ENCODE measurements at regions not wholly inside any gene's neighbourhood (a gene's known extent, or its start where the extent isn't known, plus 50 kb on each side); places are given as distances from the start of the nearest gene placed in this dataset.

- WGBS (ENCODE audit: low lambda C conversion rate) = 54% methylated on average over 4 of the region's 4 CpGs
- no peak for TF ChIP-seq NFIC (IDR thresholded peaks at IDR 0.05; ENCODE audit: borderline replicate concordance)
- TF ChIP-seq CTCF (IDR thresholded peaks at IDR 0.05) = no peak
- TF ChIP-seq POLR2AphosphoS5 (IDR thresholded peaks at IDR 0.05; ENCODE audit: low read depth, low read length) = no peak
- TF ChIP-seq FOXM1 (IDR thresholded peaks at IDR 0.05; ENCODE audit: low read depth) = no peak
- no peak for TF ChIP-seq RFX5 (IDR thresholded peaks at IDR 0.05; ENCODE audit: low read length)
- no peak for TF ChIP-seq MEF2A (IDR thresholded peaks at IDR 0.05; ENCODE audit: borderline replicate concordance, low read depth)
- TF ChIP-seq FOXJ3 (CRISPR knock-in tag; IDR thresholded peaks at IDR 0.05) = no peak
- no peak for TF ChIP-seq USF2 (IDR thresholded peaks at IDR 0.05; ENCODE audit: borderline replicate concordance, low read depth, low read length)
- TF ChIP-seq REST (IDR thresholded peaks at IDR 0.05; ENCODE audit: low read depth, low read length) = no peak
- no peak for TF ChIP-seq TEAD4 (IDR thresholded peaks at IDR 0.05; ENCODE audit: borderline replicate concordance, insufficient read depth)
- no peak for TF ChIP-seq IRF3 (IDR thresholded peaks at IDR 0.05; ENCODE audit: low read depth, low read length)
- no peak for TF ChIP-seq MXI1 (IDR thresholded peaks at IDR 0.05; ENCODE audit: low read depth, low read length)
- no peak for TF ChIP-seq SIN3A (IDR thresholded peaks at IDR 0.05; ENCODE audit: borderline replicate concordance, low read depth, low read length)
- TF ChIP-seq EZH2phosphoT487 (IDR thresholded peaks at IDR 0.05; ENCODE audit: borderline replicate concordance, low read depth) = no peak
- TF ChIP-seq SMC3 (IDR thresholded peaks at IDR 0.05; ENCODE audit: low read depth, low read length) = no peak
- Histone ChIP-seq H3K36me3 (replicated peaks in 1 of 2; ENCODE audit: control insufficient read depth in 1 of 2, insufficient read depth in 2 of 2, low read length in 1 of 2) (no peaks in the 10 kb centered on the region), H2AFZ (ENCODE audit: low read depth) (no peak overlapping the region), H3K9me3 (no peaks in the 10 kb centered on the region), H4K20me1 (ENCODE audit: insufficient read depth) (no peaks in the 10 kb centered on the region), H3K27ac (ENCODE audit: low read depth in 2 of 2, low read length in 1 of 2) (no peak overlapping the region), H3K9me2 (no peaks in the 10 kb centered on the region), H3K79me2 (ENCODE audit: insufficient read depth) (no peaks in the 10 kb centered on the region; the same call in 1 of the 2 replicates), H3K27me3 (ENCODE audit: insufficient read depth) (no peaks in the 10 kb centered on the region), H3K4me1 (ENCODE audit: control insufficient read depth in 1 of 2, insufficient read depth in 2 of 2, low read depth in 1 of 2, low read length in 1 of 2) (no peaks in the 10 kb centered on the region), H3K4me3 (ENCODE audit: low read depth in 2 of 2, low read length in 1 of 2) (no peak overlapping the region), H3K9ac (no peak overlapping the region), H3K4me2 (no peak overlapping the region), H3F3A (replicated peaks; ENCODE audit: insufficient read depth) (no peaks in the 10 kb centered on the region)
- CTCF ChIA-PET = interaction anchor here (1.7 kb wide), 1 partner anchor 20 kb away, joined by 3 read pairs; no protein-coding TSS in a partner anchor
- POLR2A ChIA-PET = no interaction called here
- DNase-seq = no peak
Observed at GRCh38 chr18:51405683-51406477, 208.4 kb upstream of the MEX3C start.

Data from SK-N-SH (cell line).